CD14-positive monocyte (primary cell): ENCODE measurements at regions not wholly inside any gene's neighbourhood (a gene's known extent, or its start where the extent isn't known, plus 50 kb on each side); places are given as distances from the start of the nearest gene placed in this dataset.

Experiments
- DNase-seq, 3 donors: peaks; one replicate each; pipeline ENCODE4 v3.0.0-alpha.2; 2011 to 2022
- H2AFZ ChIP-seq: 2 replicates; pipeline ENCODE4 v1.6.0; 2012; ENCODE audit warnings: mild to moderate bottlenecking, low read depth, low read length, inconsistent platforms; ENCODE audit not compliant: insufficient read depth, poor library complexity, severe bottlenecking
- H3K27ac ChIP-seq, 2 donors: 1 replicate in 1 of 2; 2 replicates in 1 of 2; pipeline ENCODE4 v1.5.1; 2012 to 2013; ENCODE audit warnings: low read length in 2 of 2, control low read depth in 1 of 2, inconsistent platforms in 1 of 2, low read depth in 1 of 2, mild to moderate bottlenecking in 1 of 2
- H3K27me3 ChIP-seq, 2 donors: one replicate each; pipeline versions ENCODE4 v1.6.0 to v1.6.1; 2011 to 2013; ENCODE audit warnings: low read length in 2 of 2; ENCODE audit not compliant: control insufficient read depth in 2 of 2, insufficient read depth in 2 of 2
- H3K36me3 ChIP-seq, 2 donors: replicated peaks in 1 of 2; 1 replicate in 1 of 2; 2 replicates in 1 of 2; pipeline versions ENCODE4 v1.5.1 to v1.6.1; 2012 to 2013; ENCODE audit warnings: low read length in 2 of 2, control low read depth in 1 of 2, inconsistent platforms in 1 of 2, mild to moderate bottlenecking in 1 of 2; ENCODE audit not compliant: insufficient read depth in 2 of 2, control insufficient read depth in 1 of 2
- H3K4me1 ChIP-seq, 2 donors: 1 replicate in 1 of 2; 2 replicates in 1 of 2; pipeline versions ENCODE4 v1.5.1 to v1.6.1; 2012 to 2013; ENCODE audit warnings: low read length in 2 of 2, control low read depth in 1 of 2, inconsistent platforms in 1 of 2, mild to moderate bottlenecking in 1 of 2, moderate library complexity in 1 of 2; ENCODE audit not compliant: insufficient read depth in 2 of 2, control insufficient read depth in 1 of 2
- H3K4me2 ChIP-seq: replicated peaks from 2 replicates; pipeline ENCODE3; 2012; ENCODE audit warnings: low read length, moderate library complexity, mild to moderate bottlenecking; ENCODE audit not compliant: poor library complexity, severe bottlenecking; ENCODE audit errors: extremely low read depth
- H3K4me3 ChIP-seq, 3 experiments: fragments of 200-600 bp in 1 of 3; sonication (generic) in 1 of 3; replicated peaks in 1 of 3; 1 replicate in 2 of 3; 2 replicates in 1 of 3; pipeline ENCODE4 v1.5.1; 2011 to 2013; ENCODE audit warnings: low read length in 3 of 3, mild to moderate bottlenecking in 3 of 3, control low read depth in 2 of 3, low read depth in 2 of 3, inconsistent platforms in 1 of 3, moderate library complexity in 1 of 3
- H3K79me2 ChIP-seq: 2 replicates; pipeline ENCODE4 v1.6.0; 2012; ENCODE audit warnings: mild to moderate bottlenecking, control low read depth, inconsistent platforms, low read length, moderate library complexity; ENCODE audit not compliant: insufficient read depth
- H3K9ac ChIP-seq: 2 replicates; pipeline ENCODE4 v1.6.0; 2017; ENCODE audit warnings: low read length, mild to moderate bottlenecking; ENCODE audit not compliant: insufficient read depth, poor library complexity, severe bottlenecking
- H3K9me3 ChIP-seq, 2 donors: replicated peaks in 1 of 2; 1 replicate in 1 of 2; 2 replicates in 1 of 2; pipeline versions ENCODE4 v1.5.1 to v1.6.1; 2012 to 2013; ENCODE audit warnings: low read length in 2 of 2, control low read depth in 1 of 2; ENCODE audit not compliant: control insufficient read depth in 1 of 2, insufficient read depth in 1 of 2
- H4K20me1 ChIP-seq: 2 replicates; pipeline ENCODE4 v1.6.0; 2012; ENCODE audit warnings: mild to moderate bottlenecking, low read length, control low read depth, moderate library complexity; ENCODE audit not compliant: insufficient read depth
- H3K27ac Mint-ChIP-seq, 7 donors: one replicate each; pipeline ENCODE4 v1.8.0; 2020; ENCODE audit warnings: mild to moderate bottlenecking in 7 of 7, mixed read lengths in 7 of 7, moderate library complexity in 6 of 7, inconsistent platforms in 2 of 7
- H3K27me3 Mint-ChIP-seq, 3 donors: one replicate each; pipeline ENCODE4 v1.8.0; 2021 to 2022; ENCODE audit warnings: low read depth in 3 of 3, mild to moderate bottlenecking in 3 of 3, mixed read lengths in 3 of 3, moderate library complexity in 3 of 3, inconsistent platforms in 1 of 3
- H3K36me3 Mint-ChIP-seq, 2 donors: one replicate each; pipeline ENCODE4 v1.8.0; 2020; ENCODE audit warnings: mixed read lengths in 2 of 2, inconsistent platforms in 1 of 2, mild to moderate bottlenecking in 1 of 2
- H3K4me1 Mint-ChIP-seq: one replicate; pipeline ENCODE4 v1.8.0; 2020; ENCODE audit warnings: mild to moderate bottlenecking, mixed read lengths
- H3K4me3 Mint-ChIP-seq, 2 donors: one replicate each; pipeline ENCODE4 v1.8.0; 2020; ENCODE audit warnings: mild to moderate bottlenecking in 2 of 2, mixed read lengths in 2 of 2, moderate library complexity in 1 of 2
- H3K9me3 Mint-ChIP-seq, 7 donors: one replicate each; pipeline ENCODE4 v1.8.0; 2020 to 2022; ENCODE audit warnings: mixed read lengths in 7 of 7, mild to moderate bottlenecking in 6 of 7, moderate library complexity in 6 of 7, inconsistent platforms in 2 of 7
- CTCF ChIP-seq: fragments of 200-600 bp; IDR thresholded peaks from one replicate; pipeline ENCODE4 v1.8.0; 2022; ENCODE audit warnings: antibody characterized with exemption, mild to moderate bottlenecking
- WGBS: methylation state at CpG from one replicate; pipeline ENCODE4 v1.1.5; 2013; ENCODE audit warnings: missing lambda C conversion rate; ENCODE audit not compliant: insufficient coverage; 5-methylcytosine and 5-hydroxymethylcytosine counted together
- intact Hi-C, 2 donors: fragments of 100-400 bp; cut with micrococcal nuclease; formaldehyde crosslinking; loops; one replicate each; pipeline versions ENCODE4 v1.15.0 to v1.15.1; 2023

GRCh38 chr7:119703895-119704294 is 569.1 kb upstream of the KCND2 start:
- no CpG with 5 or more reads among the region's 1 CpG for WGBS
- Mint-ChIP-seq H3K36me3 (no peaks in the 10 kb centered on the region), H3K9me3 (peaks cover 0 to 3% (median 0%) of the 10 kb centered on the region in 7 donors), H3K4me1 (no peaks in the 10 kb centered on the region), H3K27ac (no peak overlapping the region), H3K4me3 (no peak overlapping the region), H3K27me3 (no peaks in the 10 kb centered on the region)
- H2AFZ ChIP-seq: no peak overlapping the region
- no peaks in the 10 kb centered on the region for H3K36me3 ChIP-seq
- H3K9me3 ChIP-seq: no peaks in the 10 kb centered on the region
- H3K4me3 ChIP-seq: no peak overlapping the region
- H3K79me2 ChIP-seq: no peaks in the 10 kb centered on the region
- H3K4me1 ChIP-seq: no peaks in the 10 kb centered on the region
- H3K27ac ChIP-seq: no peak overlapping the region
- DNase-seq: no peak
- no peaks in the 10 kb centered on the region for H3K27me3 ChIP-seq
- no peak for TF ChIP-seq CTCF
- H4K20me1 ChIP-seq: no peaks in the 10 kb centered on the region
- no peak overlapping the region for H3K9ac ChIP-seq
- H3K4me2 ChIP-seq: no peak overlapping the region
- intact Hi-C loops: no loop called here

GRCh38 chr7:119706608-119707007 is 566.4 kb upstream of the KCND2 start:
- H3K9me3 Mint-ChIP-seq: peaks cover 0 to 6% (median 2%) of the 10 kb centered on the region in 7 donors
- no peak for DNase-seq
- Histone ChIP-seq H3K36me3 (no peaks in the 10 kb centered on the region), H3K4me2 (no peak overlapping the region), H3K9me3 (no peaks in the 10 kb centered on the region), H3K79me2 (no peaks in the 10 kb centered on the region), H4K20me1 (no peaks in the 10 kb centered on the region), H2AFZ (no peak overlapping the region), H3K27ac (no peak overlapping the region), H3K9ac (no peak overlapping the region), H3K4me1 (no peaks in the 10 kb centered on the region), H3K4me3 (no peak overlapping the region), H3K27me3 (no peaks in the 10 kb centered on the region)
- no peak overlapping the region for H3K27ac Mint-ChIP-seq
- no peaks in the 10 kb centered on the region for H3K27me3 Mint-ChIP-seq
- H3K4me3 Mint-ChIP-seq: no peak overlapping the region
- no CpG with 5 or more reads among the region's 2 CpGs for WGBS
- no peaks in the 10 kb centered on the region for H3K4me1 Mint-ChIP-seq
- no peak for TF ChIP-seq CTCF
- intact Hi-C loops: no loop called here
- H3K36me3 Mint-ChIP-seq: no peaks in the 10 kb centered on the region
